Kidney glomerular epithelial cell (primary cell): ENCODE measurements at regions not wholly inside any gene's neighbourhood (a gene's known extent, or its start where the extent isn't known, plus 50 kb on each side); places are given as distances from the start of the nearest gene placed in this dataset.

Source experiments
- DNase-seq: peaks from one replicate; lab custom pipeline; 2025; lab: John Stamatoyannopoulos, UW

DNA sequence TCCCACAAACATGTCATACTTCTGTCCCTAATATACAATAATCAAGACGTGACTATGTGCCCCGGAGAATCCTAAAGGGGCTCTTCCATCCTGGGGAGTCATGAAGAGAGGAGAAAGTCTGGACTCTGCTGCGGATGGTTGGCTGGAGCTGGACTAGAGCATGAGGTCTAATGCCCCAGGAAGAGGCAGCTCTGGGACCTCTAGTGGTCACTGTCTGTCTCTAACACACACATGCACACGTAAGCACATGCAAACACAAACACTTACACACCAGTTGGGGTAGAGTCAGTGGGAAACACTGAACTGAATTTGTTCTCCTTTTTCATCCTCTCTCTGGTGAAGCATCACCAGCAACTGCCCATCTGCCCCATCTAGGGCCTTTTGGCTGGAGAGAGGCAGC is 271.6 kb downstream of the TDRD15 start:
- no peak for DNase-seq

DNA sequence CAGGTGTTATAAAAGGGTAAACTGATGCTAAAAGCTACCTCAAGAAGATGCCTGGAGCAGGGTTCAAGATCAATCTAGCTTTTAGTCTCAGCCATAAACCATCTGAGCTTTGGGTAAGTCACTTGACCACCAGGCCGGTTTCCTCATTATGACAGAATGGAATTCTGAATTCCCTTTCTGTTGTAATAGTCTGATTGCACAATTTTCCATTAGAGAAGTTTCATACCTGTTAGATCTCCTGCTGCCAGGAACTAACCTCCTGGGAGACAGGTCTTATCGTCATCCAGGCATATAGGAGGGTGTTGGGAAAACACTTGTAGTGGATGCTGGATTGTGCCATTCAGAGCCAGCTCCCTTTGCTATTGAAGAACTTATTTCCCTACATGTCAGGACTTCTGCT is 272.5 kb downstream of the TDRD15 start:
- DNase-seq, result no peak

DNA sequence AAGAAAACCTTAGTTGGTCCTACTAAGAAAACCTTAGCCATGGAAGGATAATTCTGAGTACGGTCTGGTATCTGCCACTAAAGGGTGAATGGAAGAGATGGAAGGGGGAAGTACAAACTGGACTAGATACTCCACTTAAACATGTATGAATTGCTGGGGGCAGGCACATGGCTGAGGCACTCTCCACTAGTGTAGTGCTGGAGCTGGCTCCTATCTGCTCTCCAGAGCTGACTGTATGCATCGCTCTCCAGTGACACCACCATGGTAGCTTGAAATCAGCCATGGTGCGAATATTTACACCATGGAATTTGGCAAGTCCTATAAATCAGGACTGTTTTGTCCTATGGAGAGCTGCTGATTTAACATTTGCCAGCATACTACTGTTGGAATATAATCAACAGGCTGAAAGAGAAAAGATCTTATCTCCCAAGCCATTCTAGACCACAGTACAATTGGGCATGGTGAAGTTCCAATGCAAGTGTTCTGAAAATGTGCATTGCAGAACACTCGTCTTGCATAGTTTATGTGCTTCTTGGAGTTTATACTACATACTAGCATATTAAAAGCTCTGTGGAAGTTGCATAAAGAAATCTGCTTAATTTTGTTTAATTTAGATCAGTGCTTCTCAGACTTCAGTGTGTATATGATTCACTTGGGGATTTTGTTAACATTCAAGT is 277.4 kb downstream of the TDRD15 start:
- DNase-seq, result no peak

DNA sequence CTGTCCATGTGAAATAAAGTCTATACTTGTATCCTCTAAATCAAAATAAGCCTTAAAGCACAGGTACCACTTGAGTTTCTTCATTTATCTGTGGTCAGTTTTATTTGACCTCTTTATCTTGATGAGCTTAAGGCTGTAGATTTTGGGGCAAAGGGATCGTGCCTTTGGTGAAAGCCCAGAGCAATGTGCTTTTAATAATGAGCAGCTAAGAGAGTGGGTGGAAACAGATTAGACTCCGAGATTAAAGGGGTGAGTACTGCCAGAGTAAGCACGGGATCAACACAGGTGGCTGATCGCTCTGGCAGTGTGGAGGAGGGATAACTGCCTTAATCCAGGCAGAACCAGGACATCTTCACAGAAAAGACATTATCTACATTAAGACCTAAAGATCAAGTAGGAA is 280.4 kb downstream of the TDRD15 start:
- DNase-seq, result no peak

DNA sequence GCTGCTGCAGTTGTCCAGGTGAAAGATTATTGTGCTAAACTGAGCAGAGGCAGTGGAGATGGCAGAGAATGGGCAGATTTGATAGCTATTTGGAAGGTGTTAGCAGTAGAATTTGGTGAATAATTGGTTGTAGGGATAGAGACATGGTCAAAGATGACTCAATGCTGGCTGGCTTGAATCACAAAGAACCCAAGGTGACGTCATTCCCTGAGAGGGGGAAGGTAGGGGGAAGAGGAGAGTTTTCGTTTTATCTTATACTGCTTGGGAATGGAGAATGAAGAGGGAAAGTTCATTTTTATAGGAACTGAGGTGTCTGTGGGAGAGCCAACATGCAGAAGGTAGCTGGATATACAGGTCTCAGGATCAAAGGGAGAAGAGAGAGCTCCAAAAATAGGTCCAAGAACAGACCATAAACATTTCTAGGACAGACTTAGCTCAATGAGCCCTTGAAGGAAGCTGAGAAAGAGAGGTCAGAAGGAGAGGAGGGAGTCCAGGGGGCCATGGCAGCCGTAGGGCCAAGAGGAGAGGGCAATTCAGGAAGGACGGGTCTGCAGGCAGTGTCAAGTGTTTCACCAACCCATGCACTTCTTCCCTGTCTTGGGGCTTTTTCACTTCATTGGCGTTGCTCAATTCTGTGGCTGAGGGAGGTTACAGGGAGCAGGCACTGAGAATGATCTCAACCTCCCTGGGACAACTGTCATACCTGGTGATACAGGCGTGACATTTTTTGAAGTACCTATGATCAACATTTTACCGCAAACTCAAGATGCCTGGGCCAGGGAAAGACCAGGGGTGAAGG is 281.3 kb downstream of the TDRD15 start:
- no peak for DNase-seq

DNA sequence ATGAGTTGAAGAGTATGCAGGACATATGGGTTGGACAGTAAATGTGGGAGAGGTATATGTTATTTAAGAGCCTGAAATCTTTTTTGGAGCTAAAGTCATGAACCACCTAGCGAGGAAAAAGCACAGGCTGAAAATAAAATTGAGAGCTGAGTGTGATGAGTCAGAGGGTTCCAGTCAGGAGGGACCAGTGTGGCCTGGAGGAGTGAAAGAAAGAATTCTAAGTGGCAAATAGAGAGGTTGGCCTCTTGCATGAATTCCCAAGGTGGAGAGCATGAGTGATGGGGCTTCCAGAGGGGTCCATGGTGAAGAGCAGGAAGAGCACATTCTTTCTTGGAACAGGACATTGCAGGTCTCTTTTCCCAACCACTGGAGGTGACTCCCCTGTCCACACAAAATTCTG is 282.6 kb downstream of the TDRD15 start:
- no peak for DNase-seq

DNA sequence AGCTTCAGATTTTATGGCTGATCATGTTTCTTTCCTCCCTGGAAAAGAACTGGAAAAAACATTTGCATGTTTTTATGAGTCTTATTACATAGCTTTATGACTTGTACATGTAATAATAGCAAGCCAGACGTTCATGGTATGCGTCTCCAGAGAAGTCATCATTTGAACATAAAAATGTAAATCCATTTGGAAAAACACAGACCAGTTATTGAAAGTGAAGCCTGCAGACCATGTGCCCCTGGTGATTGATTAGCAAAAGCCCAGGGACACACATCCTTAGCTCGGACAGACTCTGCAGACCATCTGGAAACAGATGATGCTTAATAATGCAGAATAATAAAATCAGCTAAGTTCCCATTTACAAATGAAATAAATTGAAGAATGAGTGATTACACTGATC is 283.1 kb downstream of the TDRD15 start:
- no peak for DNase-seq

DNA sequence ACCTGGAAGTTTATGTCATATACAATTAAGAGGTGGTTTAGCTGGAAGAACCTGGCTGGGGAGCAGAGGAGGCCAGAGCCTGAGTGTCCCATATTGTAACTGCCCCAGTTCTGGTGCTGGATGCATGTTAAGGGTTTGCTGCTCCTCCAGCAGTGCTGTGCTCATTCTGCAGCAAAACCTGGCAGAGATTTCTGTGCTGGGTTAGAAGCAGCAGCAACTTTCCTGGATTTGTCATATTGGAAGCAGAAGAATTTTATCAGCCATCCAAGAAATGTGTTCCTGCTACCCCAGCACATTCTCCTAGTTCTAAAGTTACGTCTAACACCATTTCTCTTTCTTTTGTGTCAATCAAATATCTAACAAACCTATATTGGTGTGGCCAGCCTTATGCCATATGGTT is 284.1 kb downstream of the TDRD15 start:
- DNase-seq, result no peak

DNA sequence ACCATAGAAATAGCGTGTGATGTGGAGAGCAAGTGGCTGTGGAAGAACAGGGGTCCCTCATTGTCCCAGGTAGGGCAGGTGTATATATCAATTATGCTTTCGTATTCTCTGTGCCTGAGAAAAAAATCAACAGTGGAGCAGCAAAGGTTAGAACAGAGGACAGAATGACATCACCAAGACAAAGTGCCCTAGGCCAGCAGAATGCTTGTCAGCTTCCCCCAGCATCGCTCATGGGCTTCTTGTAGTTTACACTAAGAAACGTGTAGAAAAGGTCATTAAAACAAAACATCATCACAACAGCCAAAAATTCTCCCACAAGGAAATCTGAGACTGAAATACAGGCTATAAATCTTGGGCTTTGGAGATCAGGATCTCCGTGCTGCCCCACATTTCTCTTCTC is 288.0 kb downstream of the TDRD15 start:
- no peak for DNase-seq

DNA sequence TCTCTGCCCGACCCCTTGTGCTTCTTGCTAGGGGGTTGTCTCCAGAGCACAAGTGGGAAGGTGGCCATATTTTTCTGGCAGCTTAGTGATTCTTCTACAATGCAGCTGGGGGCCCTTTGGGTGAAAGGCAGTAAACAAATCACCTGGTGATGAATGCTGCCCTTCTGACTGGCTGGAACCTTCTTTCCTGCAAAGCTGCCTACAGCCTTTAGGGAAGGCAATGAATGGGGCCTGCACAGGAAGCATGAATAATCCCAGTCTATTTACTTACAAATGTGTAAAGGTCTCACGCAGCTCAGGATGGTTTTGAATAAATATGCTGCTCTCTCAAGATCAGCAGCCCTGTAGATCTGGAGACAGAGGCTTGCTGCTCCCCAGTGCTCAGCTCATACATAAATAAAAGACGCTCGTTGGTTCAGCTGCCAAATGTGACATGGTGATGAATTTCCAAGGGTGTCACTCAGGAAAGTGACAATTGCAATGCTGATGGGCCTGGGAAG is 289.2 kb downstream of the TDRD15 start:
- DNase-seq, result no peak

DNA sequence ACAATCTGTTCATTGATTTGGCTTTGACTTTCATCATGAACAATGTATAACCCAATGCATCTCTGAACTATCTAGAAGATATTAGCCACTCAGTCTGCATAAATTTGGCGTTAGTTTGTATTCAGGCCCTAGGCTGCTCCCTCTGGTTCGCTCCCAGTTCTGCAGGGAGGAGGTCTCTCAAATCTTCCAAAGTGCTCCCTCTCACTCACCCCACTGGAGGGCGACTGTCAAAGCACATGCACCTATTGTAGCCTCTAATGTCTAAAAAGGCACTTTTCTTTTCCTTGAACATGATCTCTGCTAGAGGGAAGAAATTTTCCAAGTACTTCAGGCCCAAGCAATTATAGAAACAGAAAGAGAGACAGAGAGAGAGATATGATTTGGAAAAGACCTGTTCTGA is 291.5 kb downstream of the TDRD15 start:
- DNase-seq, result no peak

DNA sequence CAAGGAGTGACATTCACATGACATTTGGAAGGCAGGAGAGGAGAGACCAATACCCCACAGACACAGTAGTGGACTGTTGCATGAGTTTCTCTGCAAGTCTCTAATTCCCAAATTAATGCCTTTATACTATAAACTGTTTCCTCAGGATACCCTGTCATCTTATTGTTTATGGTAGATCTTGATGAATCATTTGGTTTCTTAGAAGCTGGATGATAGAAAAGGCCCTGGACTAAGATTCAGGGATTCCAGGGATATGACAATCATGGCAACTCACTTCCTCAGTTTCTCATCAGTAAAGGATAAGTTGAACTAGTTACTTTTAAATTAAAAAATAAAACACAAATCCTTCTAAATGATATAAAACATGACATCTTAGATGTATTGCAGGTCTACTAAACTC is 292.5 kb downstream of the TDRD15 start:
- DNase-seq, result no peak

DNA sequence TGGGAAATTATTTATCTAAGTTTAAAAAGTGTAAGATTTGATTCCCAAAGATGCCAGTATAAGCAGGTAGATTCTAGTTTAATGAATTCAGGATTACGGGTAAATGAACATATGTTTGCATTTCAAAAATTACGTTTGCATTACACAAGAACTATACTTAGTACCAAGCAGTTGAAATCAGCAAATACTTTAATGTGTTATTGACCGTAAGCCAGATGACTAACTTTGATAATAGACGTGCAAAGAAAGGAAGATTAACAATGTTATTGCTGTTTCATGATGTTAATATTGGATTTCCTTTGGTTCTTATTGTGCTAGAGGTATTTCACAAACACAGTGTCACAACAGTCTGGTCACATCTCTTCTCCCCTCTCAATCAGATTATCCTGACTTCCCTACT is 294.7 kb downstream of the TDRD15 start:
- DNase-seq, result no peak

DNA sequence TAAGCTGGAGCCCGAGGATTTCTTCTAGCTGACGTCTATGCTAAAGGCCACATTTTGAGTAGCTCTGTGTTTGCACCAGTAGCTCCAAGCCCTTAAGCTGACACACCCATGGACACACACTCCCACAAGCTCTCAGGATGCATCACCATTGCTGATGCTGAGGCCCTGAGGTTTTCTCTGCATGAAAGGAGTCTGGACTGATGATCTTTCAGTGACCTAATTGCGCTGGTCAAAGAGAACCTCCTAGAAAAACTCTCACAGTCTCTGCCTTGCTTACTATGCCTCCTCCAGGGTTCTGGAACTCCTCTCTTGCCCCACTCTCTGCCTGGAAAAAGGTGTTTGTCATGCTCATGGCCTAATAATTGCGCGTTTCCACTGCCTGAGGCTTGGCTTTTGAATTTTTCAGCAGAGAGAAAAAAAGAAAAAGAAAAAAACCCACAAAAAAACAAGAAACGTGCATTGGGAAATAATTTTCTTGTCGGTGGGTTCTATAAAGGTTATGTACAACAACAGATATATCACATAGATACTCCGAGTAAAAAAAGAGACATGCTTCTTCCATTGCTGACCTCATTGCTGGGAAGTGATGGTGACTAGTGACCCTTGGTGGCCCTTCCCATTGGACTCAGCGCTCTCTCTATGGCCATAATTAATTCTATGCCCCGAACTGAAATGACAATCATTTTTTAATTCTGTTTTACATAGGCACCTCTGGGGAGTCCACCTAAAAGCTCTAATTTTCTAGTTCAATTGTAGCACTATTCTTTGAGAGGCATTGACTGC is 297.0 kb downstream of the TDRD15 start:
- DNase-seq, result no peak

DNA sequence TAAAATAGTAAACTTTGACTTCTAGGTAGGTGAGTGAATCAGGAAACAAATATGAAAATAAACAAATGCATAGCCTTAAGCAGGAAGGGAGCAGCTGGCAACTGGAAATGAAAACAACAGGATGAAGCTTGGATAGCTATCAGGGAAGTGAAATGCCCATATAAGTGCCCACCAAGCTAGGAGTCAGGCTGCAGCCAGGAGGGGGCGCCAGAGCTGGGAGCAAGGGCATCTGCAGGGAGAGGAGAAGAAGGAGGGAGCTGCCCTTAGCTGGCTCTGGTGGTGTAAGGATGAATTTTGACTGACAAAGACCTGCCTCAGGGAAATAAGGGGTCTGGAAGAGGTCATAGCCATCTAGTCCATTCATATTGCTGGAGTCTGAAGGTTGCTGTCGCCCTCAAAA is 298.3 kb downstream of the TDRD15 start:
- no peak for DNase-seq

DNA sequence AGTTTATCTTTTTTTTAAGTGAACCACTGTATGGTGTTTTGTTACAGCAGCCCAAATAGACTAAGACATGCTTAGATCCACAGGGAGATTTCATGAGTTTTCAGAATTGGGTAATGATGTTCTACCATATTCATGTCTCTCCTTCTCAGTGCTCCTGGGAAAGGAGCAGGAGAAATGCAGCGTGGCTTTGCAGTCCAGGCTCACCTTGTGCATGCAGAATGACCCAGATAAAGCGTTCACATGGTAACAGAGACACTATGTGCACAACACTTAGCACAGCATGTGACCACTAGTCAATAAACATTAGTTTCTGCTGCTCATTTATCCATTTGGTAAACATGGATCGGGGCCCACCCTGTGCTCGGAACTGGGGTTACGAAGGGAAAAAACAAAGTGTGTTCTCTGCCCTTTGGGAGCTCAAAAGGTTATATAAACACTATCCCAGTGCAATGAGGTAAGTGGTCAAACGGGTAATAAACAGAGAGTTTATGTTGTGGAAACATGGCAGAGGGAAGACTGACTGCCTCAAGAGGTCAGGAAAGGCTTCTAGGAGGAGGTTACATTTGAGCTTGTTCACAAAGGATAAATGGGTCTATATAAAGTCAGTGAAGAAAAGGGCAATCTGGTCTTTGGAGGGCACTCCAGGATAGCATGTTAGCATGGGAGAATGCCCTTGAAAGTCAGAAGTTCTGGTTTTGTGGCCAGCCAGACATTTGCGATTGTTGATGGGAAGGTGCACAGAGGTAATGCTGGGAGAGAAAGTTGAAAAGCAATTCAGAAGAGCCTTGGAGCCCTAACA is 299.2 kb downstream of the TDRD15 start:
- no peak for DNase-seq

DNA sequence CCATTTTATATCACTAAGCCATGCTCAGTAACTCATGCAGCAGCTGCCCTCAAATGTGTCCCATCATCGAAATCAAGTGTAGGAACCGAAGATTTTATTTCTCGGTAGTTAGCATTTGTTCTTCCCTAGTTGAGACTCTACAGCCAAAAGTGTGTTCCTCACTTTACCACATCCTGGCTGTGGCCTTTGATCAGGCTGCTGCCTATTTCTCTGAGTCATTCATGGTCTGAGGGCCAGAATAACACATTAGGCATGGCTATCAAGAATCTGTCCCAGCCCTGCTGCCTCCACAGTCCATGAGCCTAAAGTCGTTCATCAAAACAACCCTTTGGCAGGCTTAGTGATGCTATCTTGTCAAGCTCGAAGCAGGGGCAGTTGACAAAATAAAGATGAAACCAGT is 300.1 kb downstream of the TDRD15 start:
- DNase-seq, result no peak

DNA sequence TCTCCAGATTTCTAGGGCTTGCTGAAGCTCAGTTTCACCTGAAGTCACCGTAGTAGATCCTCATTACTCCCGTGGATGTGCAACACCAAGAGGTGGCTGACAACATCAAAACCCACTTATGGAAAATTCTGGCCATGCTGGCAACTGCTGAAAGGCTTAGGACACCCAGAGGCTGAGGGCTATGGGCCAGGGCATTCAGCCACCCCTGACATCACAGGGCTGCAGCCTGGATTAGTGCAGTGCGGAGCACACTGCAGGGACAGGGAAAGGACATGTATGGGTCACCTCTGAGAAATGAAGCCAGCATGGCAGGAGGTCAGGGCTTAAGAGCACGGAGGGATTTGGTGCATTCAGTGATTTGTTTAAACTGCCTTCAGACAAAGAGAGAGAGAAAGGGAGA is 300.6 kb downstream of the TDRD15 start:
- no peak for DNase-seq

DNA sequence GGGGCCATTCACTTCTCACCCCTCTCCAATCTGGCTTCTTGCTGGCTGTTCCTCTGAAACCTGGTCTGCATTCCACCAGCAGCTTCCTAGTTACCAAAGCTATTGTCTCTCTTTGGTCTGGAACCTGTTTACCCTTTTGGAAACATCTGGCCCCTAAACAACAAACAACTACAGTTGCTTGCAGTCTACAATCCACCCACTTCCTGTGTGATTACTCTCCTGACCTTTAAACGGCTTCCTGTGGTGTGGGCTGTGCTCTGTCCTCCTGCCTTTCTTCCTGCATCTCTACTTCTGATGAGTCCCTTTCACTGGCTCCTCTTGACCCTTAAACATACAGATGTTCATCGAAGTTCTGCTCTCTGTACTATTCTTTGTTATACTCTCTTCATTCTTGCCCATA is 303.8 kb downstream of the TDRD15 start:
- no peak for DNase-seq

DNA sequence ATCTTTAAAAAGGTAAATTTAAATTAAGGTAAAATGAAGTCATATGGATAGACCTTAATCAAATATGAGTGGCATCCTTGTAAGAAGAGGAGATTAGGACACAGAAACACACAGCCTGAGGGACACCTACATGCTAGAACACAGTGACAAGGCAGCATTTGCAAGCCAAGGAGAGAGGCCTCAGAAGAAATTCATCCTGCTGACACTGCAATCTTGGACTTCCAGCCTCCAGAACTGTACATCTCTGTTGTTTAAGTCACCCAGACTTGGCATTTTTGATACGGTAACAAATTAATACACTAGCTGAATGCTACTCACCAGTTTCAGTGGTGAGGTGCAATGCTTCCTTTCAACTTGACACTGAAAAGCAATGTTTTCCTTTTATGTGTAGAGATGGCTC is 305.0 kb downstream of the TDRD15 start:
- no peak for DNase-seq

DNA sequence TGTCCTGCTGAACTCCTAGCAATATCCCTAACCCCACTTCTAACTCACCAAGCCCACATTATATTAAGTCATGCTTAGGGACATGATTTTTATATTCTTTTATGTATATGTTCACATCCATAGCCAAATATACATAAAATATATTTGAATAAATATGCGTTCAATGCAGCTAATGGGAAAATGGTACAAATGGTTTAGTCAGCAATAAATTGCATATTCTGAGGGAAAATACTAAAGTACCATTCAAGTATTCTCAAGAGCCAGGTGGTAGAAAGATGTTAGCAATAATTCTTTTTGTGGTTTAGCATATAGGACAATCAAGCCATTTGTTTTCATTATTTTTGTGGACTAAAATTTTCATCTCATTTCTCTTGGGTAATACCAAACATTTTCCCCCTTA is 306.0 kb downstream of the TDRD15 start:
- DNase-seq, result no peak

DNA sequence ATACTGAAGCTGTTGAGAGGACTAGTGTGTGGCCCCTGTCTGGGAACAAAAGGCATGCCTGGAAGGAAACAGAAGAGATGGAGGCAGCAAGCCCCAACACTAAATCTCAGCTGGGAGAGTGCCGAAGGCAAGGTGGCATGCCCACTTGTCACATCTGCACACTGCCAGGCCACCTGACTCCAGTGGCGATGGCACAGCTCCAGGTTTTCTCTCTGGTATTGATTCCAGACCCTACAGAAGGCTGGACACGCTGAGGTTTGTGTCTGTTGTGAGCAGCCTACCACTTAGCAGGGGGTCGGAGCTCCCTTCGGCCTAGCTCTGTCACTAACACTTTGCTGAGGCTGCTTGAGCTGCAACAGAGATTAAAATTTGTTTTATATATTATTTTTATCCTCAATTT is 307.3 kb downstream of the TDRD15 start:
- DNase-seq, result no peak
